ENCODE measurements at regions not wholly inside any gene's neighbourhood (a gene's known extent, or its start where the extent isn't known, plus 50 kb on each side); places are given as distances from the start of the nearest gene placed in this dataset.

DNA sequence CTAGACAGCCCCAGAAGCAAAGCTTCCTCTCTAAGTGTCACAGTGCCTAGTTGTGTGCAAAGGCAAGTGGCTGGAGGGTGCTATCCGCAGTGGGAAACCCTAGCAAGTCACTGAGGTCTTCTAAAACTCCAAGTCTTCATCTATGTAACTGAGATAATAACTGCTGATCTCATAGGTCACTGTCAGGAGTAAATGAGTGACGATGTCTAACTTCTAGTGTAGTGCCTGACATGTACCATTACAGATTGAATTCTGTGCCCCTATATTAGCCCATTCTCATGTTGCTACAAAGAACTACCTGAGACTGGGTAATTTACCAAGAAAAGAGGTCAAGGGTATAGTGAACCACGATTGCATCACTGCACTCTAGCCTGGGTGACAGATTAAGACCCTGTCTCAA is 253.5 kb upstream of the JARID2 start:
- no peak for DNase-seq (ENCODE audit: extremely low spot score in 2 of 2)
- TF ChIP-seq POLR2A (IDR thresholded peaks at IDR 0.05) (no peak), CTCF (IDR thresholded peaks at IDR 0.05) (no peak), POLR2AphosphoS5 (IDR thresholded peaks at IDR 0.05; ENCODE audit: insufficient read depth in 1 of 2, low read depth in 1 of 2) (no peak)
- H3K4me3 ChIP-seq = no peak overlapping the region

DNA sequence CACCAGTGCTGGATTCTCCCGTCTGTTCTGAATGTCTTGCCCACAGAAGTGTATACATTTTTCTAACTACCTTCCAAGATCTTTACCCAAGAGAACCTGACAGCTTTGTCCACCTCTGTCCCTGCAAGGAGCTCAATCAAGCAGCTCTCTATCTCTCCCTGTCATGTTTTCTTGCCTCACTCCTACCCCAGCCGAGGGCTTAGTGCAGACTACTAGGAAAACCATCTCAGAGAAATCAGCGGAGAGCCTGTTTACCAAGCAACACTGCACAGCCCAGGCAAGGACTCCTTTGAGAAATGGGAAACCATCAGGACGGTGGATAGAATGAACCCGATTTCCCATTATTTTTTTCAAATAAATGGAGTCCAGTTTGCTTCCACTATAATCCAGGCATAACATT is 250.7 kb upstream of the JARID2 start:
- H3K27me3 ChIP-seq = no peaks in the 10 kb centered on the region
- TF ChIP-seq POLR2A (IDR thresholded peaks at IDR 0.05) (no peak), CTCF (IDR thresholded peaks at IDR 0.05) (no peak), POLR2AphosphoS5 (IDR thresholded peaks at IDR 0.05; ENCODE audit: insufficient read depth in 1 of 2, low read depth in 1 of 2) (no peak)
- intact Hi-C loops (cut with DNase I) = no loop called here
- H3K9me3 ChIP-seq = no peaks in the 10 kb centered on the region
- H3K4me3 ChIP-seq = no peak overlapping the region
- no peaks in the 10 kb centered on the region for H3K36me3 ChIP-seq
- no peak for DNase-seq (ENCODE audit: extremely low spot score in 2 of 2)
- no peaks in the 10 kb centered on the region for H3K4me1 ChIP-seq
- H3K27ac ChIP-seq = no peak overlapping the region

More for the DNA sequence above, 253.5 kb upstream of the JARID2 start:
- H3K27me3 ChIP-seq = no peaks in the 10 kb centered on the region
- H3K9me3 ChIP-seq = no peaks in the 10 kb centered on the region
- H3K4me1 ChIP-seq = no peaks in the 10 kb centered on the region
- no peak overlapping the region for H3K27ac ChIP-seq
- H3K36me3 ChIP-seq = no peaks in the 10 kb centered on the region
- intact Hi-C loops (cut with DNase I) = no loop called here

- no peak for DNase-seq (ENCODE audit: extremely low spot score in 2 of 2)
- TF ChIP-seq CTCF (IDR thresholded peaks at IDR 0.05) = no peak
- no peak for TF ChIP-seq POLR2A (IDR thresholded peaks at IDR 0.05)
- no peak for TF ChIP-seq POLR2AphosphoS5 (IDR thresholded peaks at IDR 0.05; ENCODE audit: insufficient read depth in 1 of 2, low read depth in 1 of 2)
- H3K27me3 ChIP-seq = no peaks in the 10 kb centered on the region
- H3K27ac ChIP-seq = no peak overlapping the region
- intact Hi-C loops (cut with DNase I) = no loop called here
- H3K9me3 ChIP-seq = no peaks in the 10 kb centered on the region
- H3K36me3 ChIP-seq = no peaks in the 10 kb centered on the region
- no peaks in the 10 kb centered on the region for H3K4me1 ChIP-seq
- no peak overlapping the region for H3K4me3 ChIP-seq
Observed at GRCh38 chr6:14995966-14996602, 249.8 kb upstream of the JARID2 start.

DNA sequence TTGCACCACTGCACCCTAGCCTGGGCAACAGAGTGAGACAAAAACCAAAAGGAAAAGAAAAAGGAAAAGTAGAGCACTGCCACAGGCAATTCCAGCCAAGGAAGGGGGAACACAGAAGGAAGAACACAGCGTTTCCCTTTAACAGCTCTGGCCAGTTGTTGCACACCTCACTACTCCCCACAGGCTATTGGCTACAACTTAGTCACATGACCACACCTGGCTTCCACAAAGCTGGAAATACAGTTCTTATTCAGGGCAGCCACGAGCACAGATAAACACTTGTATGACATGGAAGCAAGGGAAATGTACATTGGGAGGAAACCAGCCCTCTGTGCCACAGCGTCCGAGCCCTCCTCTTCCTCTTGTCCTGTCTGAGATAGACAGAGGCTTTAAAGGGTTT is 249.0 kb upstream of the JARID2 start:
- TF ChIP-seq POLR2AphosphoS5 (IDR thresholded peaks at IDR 0.05; ENCODE audit: insufficient read depth in 1 of 2, low read depth in 1 of 2) = no peak
- TF ChIP-seq CTCF (IDR thresholded peaks at IDR 0.05) = no peak
- no peak for TF ChIP-seq POLR2A (IDR thresholded peaks at IDR 0.05)
- Histone ChIP-seq H3K9me3 (no peaks in the 10 kb centered on the region), H3K36me3 (no peaks in the 10 kb centered on the region), H3K4me3 (no peak overlapping the region), H3K27ac (no peak overlapping the region), H3K27me3 (no peaks in the 10 kb centered on the region), H3K4me1 (no peaks in the 10 kb centered on the region)
- intact Hi-C loops (cut with DNase I) = no loop called here
- DNase-seq (ENCODE audit: extremely low spot score in 2 of 2) = no peak

- H3K4me1 ChIP-seq = no peaks in the 10 kb centered on the region
- H3K27ac ChIP-seq = no peak overlapping the region
- DNase-seq (ENCODE audit: extremely low spot score in 2 of 2) = no peak
- no peaks in the 10 kb centered on the region for H3K36me3 ChIP-seq
- TF ChIP-seq CTCF (IDR thresholded peaks at IDR 0.05) (no peak), POLR2A (IDR thresholded peaks at IDR 0.05) (no peak), POLR2AphosphoS5 (IDR thresholded peaks at IDR 0.05; ENCODE audit: insufficient read depth in 1 of 2, low read depth in 1 of 2) (no peak)
- H3K27me3 ChIP-seq = no peaks in the 10 kb centered on the region
- H3K4me3 ChIP-seq = no peak overlapping the region
- no peaks in the 10 kb centered on the region for H3K9me3 ChIP-seq
- intact Hi-C loops (cut with DNase I) = no loop called here
Observed at GRCh38 chr6:14997507-14997906, 248.4 kb upstream of the JARID2 start.
